ENCODE measurements at regions not wholly inside any gene's neighbourhood (a gene's known extent, or its start where the extent isn't known, plus 50 kb on each side); places are given as distances from the start of the nearest gene placed in this dataset.

- TF ChIP-seq POLR2AphosphoS5 (IDR thresholded peaks at IDR 0.05; ENCODE audit: borderline replicate concordance, low read depth, low read length) (no peak), EZH2 (IDR thresholded peaks at IDR 0.05) (no peak)
Observed at GRCh38 chrX:96483647-96484160, 200.9 kb upstream of the DIAPH2 start.
